OCI-LY1 (cell line): ENCODE measurements at regions not wholly inside any gene's neighbourhood (a gene's known extent, or its start where the extent isn't known, plus 50 kb on each side); places are given as distances from the start of the nearest gene placed in this dataset.

Experiments
- EZH2 ChIP-seq: fragments of 200-600 bp; sonication (generic), shearing (Covaris generic); IDR thresholded peaks from 2 replicates; pipeline ENCODE4 v1.8.0; 2017; ENCODE audit warnings: borderline replicate concordance, mixed run types, mild to moderate bottlenecking, antibody characterized with exemption, low read length, moderate library complexity, mixed read lengths
- TF ChIP-seq, protein P1 (sequence below): fragments of 200-600 bp; sonication (generic), shearing (Covaris generic); IDR thresholded peaks from 2 replicates; pipeline ENCODE4 v1.5.1; 2017; ENCODE audit warnings: mild to moderate bottlenecking, antibody characterized with exemption, low read length, moderate library complexity, mixed read lengths

DNA sequence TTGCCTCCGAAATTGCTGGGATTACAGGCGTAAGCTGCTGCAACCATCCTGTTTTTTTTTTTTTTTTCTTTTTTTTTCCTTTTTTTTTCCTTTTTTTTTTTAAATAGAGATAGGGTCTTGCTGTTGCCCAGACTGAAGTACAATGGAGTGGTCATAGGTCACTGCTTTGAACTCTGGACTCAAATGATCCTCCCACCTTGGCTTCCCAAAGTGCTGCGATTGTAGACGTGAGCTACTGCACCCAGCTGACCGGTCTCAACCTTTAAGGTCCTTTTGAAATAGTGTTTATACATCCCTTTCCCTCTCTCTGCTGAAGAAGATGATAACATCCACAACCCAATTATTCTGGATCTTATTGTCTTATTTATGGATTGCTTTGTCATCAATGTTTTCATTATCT is 548.7 kb downstream of the GBA3 start:
- TF ChIP-seq, protein P1, sequence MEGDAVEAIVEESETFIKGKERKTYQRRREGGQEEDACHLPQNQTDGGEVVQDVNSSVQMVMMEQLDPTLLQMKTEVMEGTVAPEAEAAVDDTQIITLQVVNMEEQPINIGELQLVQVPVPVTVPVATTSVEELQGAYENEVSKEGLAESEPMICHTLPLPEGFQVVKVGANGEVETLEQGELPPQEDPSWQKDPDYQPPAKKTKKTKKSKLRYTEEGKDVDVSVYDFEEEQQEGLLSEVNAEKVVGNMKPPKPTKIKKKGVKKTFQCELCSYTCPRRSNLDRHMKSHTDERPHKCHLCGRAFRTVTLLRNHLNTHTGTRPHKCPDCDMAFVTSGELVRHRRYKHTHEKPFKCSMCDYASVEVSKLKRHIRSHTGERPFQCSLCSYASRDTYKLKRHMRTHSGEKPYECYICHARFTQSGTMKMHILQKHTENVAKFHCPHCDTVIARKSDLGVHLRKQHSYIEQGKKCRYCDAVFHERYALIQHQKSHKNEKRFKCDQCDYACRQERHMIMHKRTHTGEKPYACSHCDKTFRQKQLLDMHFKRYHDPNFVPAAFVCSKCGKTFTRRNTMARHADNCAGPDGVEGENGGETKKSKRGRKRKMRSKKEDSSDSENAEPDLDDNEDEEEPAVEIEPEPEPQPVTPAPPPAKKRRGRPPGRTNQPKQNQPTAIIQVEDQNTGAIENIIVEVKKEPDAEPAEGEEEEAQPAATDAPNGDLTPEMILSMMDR: no peak
- TF ChIP-seq EZH2: no peak
